ENCODE measurements at regions not wholly inside any gene's neighbourhood (a gene's known extent, or its start where the extent isn't known, plus 50 kb on each side); places are given as distances from the start of the nearest gene placed in this dataset.

- TF ChIP-seq ZBTB33 (IDR thresholded peaks at IDR 0.05; ENCODE audit: extremely low read depth, insufficient replicate concordance, low read length) (no peak), POLR2AphosphoS5 (IDR thresholded peaks at IDR 0.05; ENCODE audit: low read depth, low read length) (no peak), TCF7L2 (IDR thresholded peaks at IDR 0.05; ENCODE audit: borderline replicate concordance, extremely low read depth, insufficient read depth, insufficient read length) (no peak), FOSL1 (IDR thresholded peaks at IDR 0.05; ENCODE audit: low read depth) (no peak), SRF (IDR thresholded peaks at IDR 0.05; ENCODE audit: low read depth) (no peak), ATF3 (IDR thresholded peaks at IDR 0.05) (no peak)
Measured at GRCh38 chr6:22658183-22658582, 88.8 kb downstream of the HDGFL1 start (continued).

GRCh38 chr6:22658934-22659333, 89.6 kb downstream of the HDGFL1 start:
- Histone ChIP-seq H3K4me3 (replicated peaks in 1 of 2; ENCODE audit: low read depth in 1 of 2, low read length in 2 of 2) (no peak overlapping the region), H3K4me1 (ENCODE audit: control insufficient read depth in 1 of 2, insufficient read depth in 2 of 2, low read length in 2 of 2) (no peaks in the 10 kb centered on the region), H2AFZ (ENCODE audit: low read depth, low read length, poor library complexity, severe bottlenecking) (no peak overlapping the region), H3K79me2 (ENCODE audit: insufficient read depth, low read length) (no peaks in the 10 kb centered on the region), H3K4me2 (ENCODE audit: low read length) (no peak overlapping the region), H3K27me3 (ENCODE audit: insufficient read depth, low read length) (no peaks in the 10 kb centered on the region), H3K36me3 (ENCODE audit: control insufficient read depth in 1 of 2, insufficient read depth in 2 of 2, low read length in 2 of 2) (no peaks in the 10 kb centered on the region), H3K9me3 (ENCODE audit: control insufficient read depth in 1 of 2, insufficient read depth in 1 of 2, low read depth in 1 of 2, low read length in 2 of 2) (no peaks in the 10 kb centered on the region), H3K9ac (ENCODE audit: low read length) (no peak overlapping the region), H4K20me1 (ENCODE audit: insufficient read depth) (no peaks in the 10 kb centered on the region), H3K9me2 (ENCODE audit: insufficient read depth) (no peaks in the 10 kb centered on the region), H3K27ac (ENCODE audit: low read depth, low read length) (no peak overlapping the region)
- no peak for ATAC-seq
- BruUV-seq (replicated peaks), result no TSS peak
- CTCF ChIA-PET, result no interaction called here
- RAD21 ChIA-PET (ENCODE audit: low non-redundant PET in 1 of 2, low total read pairs in 2 of 2, uncharacterized antibody in 2 of 2, unreplicated experiment in 2 of 2), result no interaction called here
- POLR2A ChIA-PET, result no interaction called here
- intact Hi-C loops (cut with micrococcal nuclease), result no loop called here
- no peak for DNase-seq (ENCODE audit: low read depth, low spot score)
- no peak for TF ChIP-seq CTCF (IDR thresholded peaks at IDR 0.05 in 2 of 3, conservative IDR thresholded peaks at IDR 0.05 in 1 of 3; ENCODE audit: borderline replicate concordance in 1 of 3, insufficient read depth in 1 of 3, low read depth in 2 of 3, low read length in 2 of 3)
- TF ChIP-seq ATF3 (IDR thresholded peaks at IDR 0.05), result no peak
- TF ChIP-seq CEBPB (IDR thresholded peaks at IDR 0.05; ENCODE audit: low read depth), result no peak
- no peak for TF ChIP-seq POLR2A (IDR thresholded peaks at IDR 0.05; ENCODE audit: borderline replicate concordance, extremely low read depth, insufficient read depth, insufficient read length)
- TF ChIP-seq ZBTB33 (IDR thresholded peaks at IDR 0.05; ENCODE audit: extremely low read depth, insufficient replicate concordance, low read length), result no peak
- no peak for TF ChIP-seq POLR2AphosphoS5 (IDR thresholded peaks at IDR 0.05; ENCODE audit: low read depth, low read length)
- TF ChIP-seq ZNF274 (IDR thresholded peaks at IDR 0.05; ENCODE audit: low read depth, low read length), result no peak
- TF ChIP-seq SRF (IDR thresholded peaks at IDR 0.05; ENCODE audit: low read depth), result no peak
- no peak for TF ChIP-seq REST (IDR thresholded peaks at IDR 0.05; ENCODE audit: low read depth)
- TF ChIP-seq EGR1 (IDR thresholded peaks at IDR 0.05; ENCODE audit: low read depth), result no peak
- no peak for TF ChIP-seq ELF1 (IDR thresholded peaks at IDR 0.05; ENCODE audit: borderline replicate concordance, low read depth)
- TF ChIP-seq MAX (IDR thresholded peaks at IDR 0.05), result no peak
